ENCODE measurements at regions not wholly inside any gene's neighbourhood (a gene's known extent, or its start where the extent isn't known, plus 50 kb on each side); places are given as distances from the start of the nearest gene placed in this dataset.

GRCh38 chr12:46430340-46430948 lies 57.9 kb upstream of the SLC38A2 start:
- 2% methylated on average over 2 of the region's 2 CpGs for WGBS (ENCODE audit: missing lambda C conversion rate)
- CTCF ChIA-PET = interaction anchor here (0.7 to 1.8 kb wide), 2 partner anchors 11 to 116 kb away, joined by 3 to 6 read pairs; no protein-coding TSS in a partner anchor
- peak overlapping the region; percentile 77 to 87 for H3K27ac ChIP-seq
- TF ChIP-seq PHF8 (IDR thresholded peaks at IDR 0.05; ENCODE audit: borderline replicate concordance, low read depth) (no peak), POLR2AphosphoS2 (conservative IDR thresholded peaks at IDR 0.05; ENCODE audit: low read length) (no peak), CEBPB (IDR thresholded peaks at IDR 0.05) (peak; percentile 96 to 99), KDM1A (IDR thresholded peaks at IDR 0.05; ENCODE audit: low read depth) (no peak), CTCF (IDR thresholded peaks at IDR 0.05) (no peak), USF2 (IDR thresholded peaks at IDR 0.05) (no peak), CBX8 (IDR thresholded peaks at IDR 0.05) (no peak), RAD21 (conservative IDR thresholded peaks at IDR 0.05 in 1 of 2, IDR thresholded peaks at IDR 0.05 in 1 of 2) (peak; percentile 30 to 52; a peak in 2 of 5 replicates), HDAC2 (IDR thresholded peaks at IDR 0.05) (no peak), NFE2L2 (conservative IDR thresholded peaks at IDR 0.05; ENCODE audit: low read length) (no peak), ESRRA (IDR thresholded peaks at IDR 0.05; ENCODE audit: borderline replicate concordance, low read length) (no peak), RFX5 (IDR thresholded peaks at IDR 0.05) (no peak; the same call in 1 of the 2 replicates), POLR2A (IDR thresholded peaks at IDR 0.05; ENCODE audit: low read length) (no peak), FOSB (CRISPR knock-in tag; IDR thresholded peaks at IDR 0.05) (peak; percentile 70), EP300 (IDR thresholded peaks at IDR 0.05) (peak; percentile 89 to 95), FOXS1 (CRISPR knock-in tag; IDR thresholded peaks at IDR 0.05) (no peak), EHF (CRISPR knock-in tag; IDR thresholded peaks at IDR 0.05) (no peak; the same call in 1 of the 2 replicates), BHLHE40 (IDR thresholded peaks at IDR 0.05; ENCODE audit: low read depth, low read length) (no peak), ATOH8 (CRISPR knock-in tag; IDR thresholded peaks at IDR 0.05; ENCODE audit: low read depth) (peak; percentile 52; the same call in 1 of the 2 replicates), CHD4 (IDR thresholded peaks at IDR 0.05; ENCODE audit: borderline replicate concordance) (no peak), SREBF2 (IDR thresholded peaks at IDR 0.05) (no peak), HOXA7 (CRISPR knock-in tag; IDR thresholded peaks at IDR 0.05) (no peak), RARB (CRISPR knock-in tag; IDR thresholded peaks at IDR 0.05) (peak; percentile 88)
- TF ChIP-seq, protein P1, sequence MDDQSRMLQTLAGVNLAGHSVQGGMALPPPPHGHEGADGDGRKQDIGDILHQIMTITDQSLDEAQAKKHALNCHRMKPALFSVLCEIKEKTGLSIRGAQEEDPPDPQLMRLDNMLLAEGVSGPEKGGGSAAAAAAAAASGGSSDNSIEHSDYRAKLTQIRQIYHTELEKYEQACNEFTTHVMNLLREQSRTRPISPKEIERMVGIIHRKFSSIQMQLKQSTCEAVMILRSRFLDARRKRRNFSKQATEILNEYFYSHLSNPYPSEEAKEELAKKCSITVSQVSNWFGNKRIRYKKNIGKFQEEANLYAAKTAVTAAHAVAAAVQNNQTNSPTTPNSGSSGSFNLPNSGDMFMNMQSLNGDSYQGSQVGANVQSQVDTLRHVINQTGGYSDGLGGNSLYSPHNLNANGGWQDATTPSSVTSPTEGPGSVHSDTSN (IDR thresholded peaks at IDR 0.05) = peak; percentile 68; the same call in 1 of the 2 replicates
- TF ChIP-seq, protein P2, sequence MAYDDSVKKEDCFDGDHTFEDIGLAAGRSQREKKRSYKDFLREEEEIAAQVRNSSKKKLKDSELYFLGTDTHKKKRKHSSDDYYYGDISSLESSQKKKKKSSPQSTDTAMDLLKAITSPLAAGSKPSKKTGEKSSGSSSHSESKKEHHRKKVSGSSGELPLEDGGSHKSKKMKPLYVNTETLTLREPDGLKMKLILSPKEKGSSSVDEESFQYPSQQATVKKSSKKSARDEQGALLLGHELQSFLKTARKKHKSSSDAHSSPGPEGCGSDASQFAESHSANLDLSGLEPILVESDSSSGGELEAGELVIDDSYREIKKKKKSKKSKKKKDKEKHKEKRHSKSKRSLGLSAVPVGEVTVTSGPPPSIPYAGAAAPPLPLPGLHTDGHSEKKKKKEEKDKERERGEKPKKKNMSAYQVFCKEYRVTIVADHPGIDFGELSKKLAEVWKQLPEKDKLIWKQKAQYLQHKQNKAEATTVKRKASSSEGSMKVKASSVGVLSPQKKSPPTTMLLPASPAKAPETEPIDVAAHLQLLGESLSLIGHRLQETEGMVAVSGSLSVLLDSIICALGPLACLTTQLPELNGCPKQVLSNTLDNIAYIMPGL (CRISPR knock-in tag; IDR thresholded peaks at IDR 0.05; ENCODE audit: borderline replicate concordance) = peak; percentile 52; the same call in 1 of the 2 replicates
- TF ChIP-seq, protein P3, sequence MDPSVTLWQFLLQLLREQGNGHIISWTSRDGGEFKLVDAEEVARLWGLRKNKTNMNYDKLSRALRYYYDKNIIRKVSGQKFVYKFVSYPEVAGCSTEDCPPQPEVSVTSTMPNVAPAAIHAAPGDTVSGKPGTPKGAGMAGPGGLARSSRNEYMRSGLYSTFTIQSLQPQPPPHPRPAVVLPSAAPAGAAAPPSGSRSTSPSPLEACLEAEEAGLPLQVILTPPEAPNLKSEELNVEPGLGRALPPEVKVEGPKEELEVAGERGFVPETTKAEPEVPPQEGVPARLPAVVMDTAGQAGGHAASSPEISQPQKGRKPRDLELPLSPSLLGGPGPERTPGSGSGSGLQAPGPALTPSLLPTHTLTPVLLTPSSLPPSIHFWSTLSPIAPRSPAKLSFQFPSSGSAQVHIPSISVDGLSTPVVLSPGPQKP (IDR thresholded peaks at IDR 0.05; ENCODE audit: low read depth, low read length) = no peak
- TF ChIP-seq, protein P4, sequence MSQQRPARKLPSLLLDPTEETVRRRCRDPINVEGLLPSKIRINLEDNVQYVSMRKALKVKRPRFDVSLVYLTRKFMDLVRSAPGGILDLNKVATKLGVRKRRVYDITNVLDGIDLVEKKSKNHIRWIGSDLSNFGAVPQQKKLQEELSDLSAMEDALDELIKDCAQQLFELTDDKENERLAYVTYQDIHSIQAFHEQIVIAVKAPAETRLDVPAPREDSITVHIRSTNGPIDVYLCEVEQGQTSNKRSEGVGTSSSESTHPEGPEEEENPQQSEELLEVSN (IDR thresholded peaks at IDR 0.05; ENCODE audit: borderline replicate concordance, low read depth) = no peak
- TF ChIP-seq, protein P5, sequence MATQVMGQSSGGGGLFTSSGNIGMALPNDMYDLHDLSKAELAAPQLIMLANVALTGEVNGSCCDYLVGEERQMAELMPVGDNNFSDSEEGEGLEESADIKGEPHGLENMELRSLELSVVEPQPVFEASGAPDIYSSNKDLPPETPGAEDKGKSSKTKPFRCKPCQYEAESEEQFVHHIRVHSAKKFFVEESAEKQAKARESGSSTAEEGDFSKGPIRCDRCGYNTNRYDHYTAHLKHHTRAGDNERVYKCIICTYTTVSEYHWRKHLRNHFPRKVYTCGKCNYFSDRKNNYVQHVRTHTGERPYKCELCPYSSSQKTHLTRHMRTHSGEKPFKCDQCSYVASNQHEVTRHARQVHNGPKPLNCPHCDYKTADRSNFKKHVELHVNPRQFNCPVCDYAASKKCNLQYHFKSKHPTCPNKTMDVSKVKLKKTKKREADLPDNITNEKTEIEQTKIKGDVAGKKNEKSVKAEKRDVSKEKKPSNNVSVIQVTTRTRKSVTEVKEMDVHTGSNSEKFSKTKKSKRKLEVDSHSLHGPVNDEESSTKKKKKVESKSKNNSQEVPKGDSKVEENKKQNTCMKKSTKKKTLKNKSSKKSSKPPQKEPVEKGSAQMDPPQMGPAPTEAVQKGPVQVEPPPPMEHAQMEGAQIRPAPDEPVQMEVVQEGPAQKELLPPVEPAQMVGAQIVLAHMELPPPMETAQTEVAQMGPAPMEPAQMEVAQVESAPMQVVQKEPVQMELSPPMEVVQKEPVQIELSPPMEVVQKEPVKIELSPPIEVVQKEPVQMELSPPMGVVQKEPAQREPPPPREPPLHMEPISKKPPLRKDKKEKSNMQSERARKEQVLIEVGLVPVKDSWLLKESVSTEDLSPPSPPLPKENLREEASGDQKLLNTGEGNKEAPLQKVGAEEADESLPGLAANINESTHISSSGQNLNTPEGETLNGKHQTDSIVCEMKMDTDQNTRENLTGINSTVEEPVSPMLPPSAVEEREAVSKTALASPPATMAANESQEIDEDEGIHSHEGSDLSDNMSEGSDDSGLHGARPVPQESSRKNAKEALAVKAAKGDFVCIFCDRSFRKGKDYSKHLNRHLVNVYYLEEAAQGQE (IDR thresholded peaks at IDR 0.05) = no peak

More at GRCh38 chr12:46430340-46430948, 57.9 kb upstream of the SLC38A2 start:
- peak; percentile 74 to 93 for DNase-seq (ENCODE audit: low read depth in 1 of 2, low spot score in 1 of 2)
- no peak overlapping the region for H3K4me3 ChIP-seq
- peaks cover 43% of the 10 kb centered on the region for H3K4me1 ChIP-seq
- peak overlapping the region; percentile 71 for H3K4me2 ChIP-seq
- peaks cover 7% of the 10 kb centered on the region; the same call in 1 of the 3 replicates for H3K9me3 ChIP-seq
- peak; percentile 79 to 83 for ATAC-seq
- POLR2A ChIA-PET = interaction anchor here (0.7 to 2.9 kb wide), 7 partner anchors 38 to 200 kb away, joined by 4 to 14 read pairs (median 6); partner anchors contain the start of gene SLC38A1
- peak; percentile 99 for FAIRE-seq

All from A549 (cell line).